Central memory CD8-positive, alpha-beta T cell (primary cell): ENCODE measurements at regions not wholly inside any gene's neighbourhood (a gene's known extent, or its start where the extent isn't known, plus 50 kb on each side); places are given as distances from the start of the nearest gene placed in this dataset.
"Not testable (repeated sequence)": the region's sequence is repeated elsewhere in the genome, so short reads cannot be mapped to it uniquely, and the experiment has no call there.

Experiments
- ATAC-seq: fragments of 150-1000 bp; cut with Tn5 transposase; replicated peaks from 2 replicates; pipeline ENCODE4 v1.10.0; 2022; ENCODE audit warnings: mild to moderate bottlenecking, moderate FRiP score, moderate number of reproducible peaks; ENCODE audit not compliant: poor library complexity, severe bottlenecking; ENCODE audit errors: extremely low read depth
- DNase-seq, 2 donors: peaks; one replicate each; pipeline ENCODE4 v3.0.0; 2021; ENCODE audit warnings: low spot score in 2 of 2
- H3K27ac Mint-ChIP-seq: one replicate; pipeline ENCODE4 v1.8.0; 2022; ENCODE audit warnings: low read depth, mild to moderate bottlenecking, moderate library complexity, mixed read lengths
- H3K27me3 Mint-ChIP-seq: one replicate; pipeline ENCODE4 v1.8.0; 2022; ENCODE audit warnings: mixed read lengths
- H3K36me3 Mint-ChIP-seq: one replicate; pipeline ENCODE4 v1.8.0; 2022; ENCODE audit warnings: mild to moderate bottlenecking, moderate library complexity, mixed read lengths; ENCODE audit not compliant: insufficient read depth
- H3K4me1 Mint-ChIP-seq: one replicate; pipeline ENCODE4 v1.8.0; 2022; ENCODE audit warnings: mixed read lengths
- H3K4me3 Mint-ChIP-seq: one replicate; pipeline ENCODE4 v1.8.0; 2022; ENCODE audit warnings: mild to moderate bottlenecking, moderate library complexity, mixed read lengths
- H3K9me3 Mint-ChIP-seq: one replicate; pipeline ENCODE4 v1.8.0; 2022; ENCODE audit warnings: mixed read lengths

DNA sequence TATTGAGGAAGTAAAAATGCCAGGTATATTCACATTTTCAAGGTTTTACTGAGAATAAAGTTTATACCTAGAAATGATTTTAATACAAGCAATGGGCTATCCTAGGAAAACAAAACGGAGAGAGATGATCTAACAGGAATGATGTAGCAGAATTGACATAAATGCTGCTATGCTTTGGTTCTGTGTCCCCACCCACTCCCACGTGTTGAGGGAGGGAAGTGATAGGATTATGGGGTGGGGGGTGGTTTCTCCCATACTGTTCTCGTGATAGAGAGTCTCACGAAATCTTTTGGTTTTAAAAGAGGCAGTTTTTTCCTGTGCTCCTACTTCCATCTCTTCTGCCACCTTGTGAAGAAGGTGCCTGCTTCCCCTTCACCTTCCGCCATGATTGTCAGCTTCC lies 236.2 kb upstream of the ZNF337 start:
- not testable (repeated sequence) for ATAC-seq, H3K27me3 Mint-ChIP-seq, DNase-seq, H3K36me3 Mint-ChIP-seq, H3K4me3 Mint-ChIP-seq, H3K9me3 Mint-ChIP-seq, H3K4me1 Mint-ChIP-seq, H3K27ac Mint-ChIP-seq

GRCh38 chr20:25932170-25932569 lies 235.5 kb upstream of the ZNF337 start:
- ATAC-seq, DNase-seq, H3K27ac Mint-ChIP-seq: not testable (repeated sequence)

GRCh38 chr20:25902321-25902720 lies 205.7 kb upstream of the ZNF337 start:
- DNase-seq, H3K4me3 Mint-ChIP-seq, ATAC-seq, H3K4me1 Mint-ChIP-seq, H3K9me3 Mint-ChIP-seq, H3K36me3 Mint-ChIP-seq, H3K27ac Mint-ChIP-seq: not testable (repeated sequence)
- H3K27me3 Mint-ChIP-seq = peaks cover 38% of the 10 kb centered on the region

More at GRCh38 chr20:25932170-25932569, 235.5 kb upstream of the ZNF337 start:
- not testable (repeated sequence) for H3K9me3 Mint-ChIP-seq, H3K4me3 Mint-ChIP-seq, H3K4me1 Mint-ChIP-seq, H3K27me3 Mint-ChIP-seq, H3K36me3 Mint-ChIP-seq

- not testable (repeated sequence) for H3K27me3 Mint-ChIP-seq, DNase-seq
These were observed 202.0 kb upstream of the ZNF337 start for GRCh38 chr20:25898663-25899062.

GRCh38 chr20:25879096-25879495 lies 182.4 kb upstream of the ZNF337 start:
- H3K27me3 Mint-ChIP-seq = peaks cover 27% of the 10 kb centered on the region
- not testable (repeated sequence) for H3K36me3 Mint-ChIP-seq, H3K9me3 Mint-ChIP-seq, H3K4me1 Mint-ChIP-seq, DNase-seq, ATAC-seq, H3K4me3 Mint-ChIP-seq, H3K27ac Mint-ChIP-seq

More at GRCh38 chr20:25898663-25899062, 202.0 kb upstream of the ZNF337 start:
- not testable (repeated sequence) for H3K4me3 Mint-ChIP-seq, H3K9me3 Mint-ChIP-seq, H3K36me3 Mint-ChIP-seq, H3K4me1 Mint-ChIP-seq, H3K27ac Mint-ChIP-seq, ATAC-seq

DNA sequence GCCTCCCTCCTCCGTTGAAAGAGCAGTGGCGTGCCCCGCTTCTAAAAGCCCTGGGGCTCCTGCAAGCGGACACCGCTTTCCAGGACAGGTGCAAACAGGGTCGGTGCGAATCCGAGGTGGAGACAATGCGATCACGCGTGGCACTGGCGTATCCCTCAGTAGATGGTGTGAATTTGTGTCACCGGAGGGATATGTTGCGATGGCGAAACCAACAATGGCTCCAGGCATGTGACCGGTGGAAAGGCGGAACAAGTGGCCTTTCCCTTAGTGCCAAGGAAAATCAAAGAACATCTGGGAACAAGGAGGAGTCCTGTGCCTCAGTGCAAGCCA lies 172.0 kb upstream of the ZNF337 start:
- H3K27me3 Mint-ChIP-seq = peaks cover 53% of the 10 kb centered on the region
- H3K36me3 Mint-ChIP-seq, H3K9me3 Mint-ChIP-seq, DNase-seq, ATAC-seq, H3K27ac Mint-ChIP-seq, H3K4me3 Mint-ChIP-seq: not testable (repeated sequence)
- H3K4me1 Mint-ChIP-seq = peaks cover 16% of the 10 kb centered on the region

- H3K9me3 Mint-ChIP-seq = no peaks in the 10 kb centered on the region
- no peak overlapping the region for H3K27ac Mint-ChIP-seq
- peak overlapping the region; percentile 59 for H3K4me3 Mint-ChIP-seq
- peaks cover 59% of the 10 kb centered on the region for H3K27me3 Mint-ChIP-seq
- H3K36me3 Mint-ChIP-seq = peaks cover 12% of the 10 kb centered on the region
- H3K4me1 Mint-ChIP-seq = peaks cover 16% of the 10 kb centered on the region
- DNase-seq (peak in 1 of 2 donors; percentile 47), ATAC-seq (no peak)
These were observed 171.4 kb upstream of the ZNF337 start for GRCh38 chr20:25867776-25868649.

DNA sequence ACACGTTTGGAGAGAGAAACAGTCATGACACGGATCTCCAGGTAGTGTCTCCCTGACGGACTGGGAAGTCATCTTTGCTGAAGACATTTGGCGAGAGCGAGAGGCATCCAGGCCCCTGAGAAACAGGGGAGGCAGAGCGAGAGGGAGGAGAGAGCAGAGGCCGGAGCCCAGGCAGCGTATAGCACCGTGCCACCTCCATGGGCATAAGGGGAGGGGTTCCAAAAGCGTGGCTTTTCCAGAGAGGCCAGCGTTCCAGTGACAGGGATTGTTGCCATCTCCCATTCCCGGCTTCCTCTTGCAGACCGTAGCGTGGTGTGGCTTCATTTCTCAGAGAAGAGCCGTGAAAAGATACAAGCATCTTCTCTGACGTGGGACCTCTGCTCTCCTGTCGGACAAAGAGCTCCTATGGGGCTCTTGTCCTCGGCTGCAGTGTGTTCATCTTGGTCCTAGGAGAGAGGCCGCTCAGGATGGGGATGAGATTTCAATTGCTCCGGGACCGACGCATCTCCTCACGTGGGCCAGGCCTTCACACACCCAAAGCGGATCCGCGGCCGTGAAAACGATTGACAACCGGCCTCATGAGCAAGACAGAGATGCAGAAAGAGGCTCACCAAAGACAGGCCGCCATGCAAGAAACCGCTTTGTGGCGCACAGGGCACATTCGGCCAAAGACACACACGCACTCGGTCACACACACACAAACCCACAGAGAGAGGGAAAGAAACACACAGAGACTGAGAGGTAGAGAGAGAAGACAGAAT lies 170.5 kb upstream of the ZNF337 start:
- DNase-seq, ATAC-seq, H3K27ac Mint-ChIP-seq, H3K9me3 Mint-ChIP-seq: not testable (repeated sequence)
- peaks cover 24% of the 10 kb centered on the region for H3K4me1 Mint-ChIP-seq
- H3K27me3 Mint-ChIP-seq = peaks cover 68% of the 10 kb centered on the region
- H3K4me3 Mint-ChIP-seq = peak overlapping the region; percentile 59
- peaks cover 19% of the 10 kb centered on the region for H3K36me3 Mint-ChIP-seq

DNA sequence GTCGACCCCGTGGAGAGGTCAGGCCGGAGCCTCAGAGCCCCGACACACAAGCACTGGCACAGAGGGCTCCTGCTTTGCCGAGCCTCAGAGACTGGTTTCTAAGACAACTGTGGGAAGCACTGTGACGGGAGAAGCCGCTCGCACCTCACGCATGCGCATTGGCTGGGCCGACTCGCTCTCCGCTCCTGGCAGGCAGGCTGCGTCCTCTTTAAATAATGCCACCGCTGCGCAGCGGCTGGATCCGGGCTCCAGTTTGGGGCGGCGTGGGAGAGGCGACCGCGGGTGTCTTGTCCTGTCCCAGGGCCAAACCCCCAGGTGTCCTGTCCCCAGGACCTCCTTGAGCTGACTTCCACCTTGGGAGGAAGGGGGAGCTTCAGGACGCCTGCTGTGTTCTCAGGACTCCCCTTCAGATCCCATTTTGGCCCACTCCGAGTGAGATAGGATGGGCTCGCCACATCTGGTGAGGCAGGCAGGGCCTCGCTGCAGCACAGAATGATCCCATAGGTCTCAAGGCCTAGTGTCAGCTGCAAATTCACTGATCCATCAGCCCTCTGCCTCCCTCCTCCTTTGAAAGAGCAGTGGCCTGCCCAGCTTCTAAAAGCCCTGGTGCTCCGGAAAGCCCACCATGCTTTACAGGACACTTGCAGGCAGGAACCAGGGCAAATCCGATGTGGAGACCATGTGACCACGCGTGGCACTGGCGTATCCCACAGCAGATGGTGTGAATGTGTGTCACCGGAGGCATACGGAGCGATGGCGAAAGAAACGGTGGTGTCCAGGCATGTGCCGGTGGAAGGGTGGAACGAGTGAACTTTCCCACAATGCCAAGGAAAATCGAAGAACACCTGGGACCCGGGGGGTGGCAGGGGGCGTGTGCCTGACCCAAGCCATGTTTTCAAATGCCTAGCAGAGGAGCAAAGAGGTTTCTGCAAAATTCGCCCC lies 169.3 kb upstream of the ZNF337 start:
- Mint-ChIP-seq H3K9me3 (no peaks in the 10 kb centered on the region), H3K27me3 (peaks cover 79% of the 10 kb centered on the region), H3K27ac (no peak overlapping the region), H3K4me1 (peaks cover 32% of the 10 kb centered on the region), H3K4me3 (peak overlapping the region; percentile 34), H3K36me3 (peaks cover 23% of the 10 kb centered on the region)
- DNase-seq (peak in 1 of 2 donors; percentile 53), ATAC-seq (peak; percentile 30)

DNA sequence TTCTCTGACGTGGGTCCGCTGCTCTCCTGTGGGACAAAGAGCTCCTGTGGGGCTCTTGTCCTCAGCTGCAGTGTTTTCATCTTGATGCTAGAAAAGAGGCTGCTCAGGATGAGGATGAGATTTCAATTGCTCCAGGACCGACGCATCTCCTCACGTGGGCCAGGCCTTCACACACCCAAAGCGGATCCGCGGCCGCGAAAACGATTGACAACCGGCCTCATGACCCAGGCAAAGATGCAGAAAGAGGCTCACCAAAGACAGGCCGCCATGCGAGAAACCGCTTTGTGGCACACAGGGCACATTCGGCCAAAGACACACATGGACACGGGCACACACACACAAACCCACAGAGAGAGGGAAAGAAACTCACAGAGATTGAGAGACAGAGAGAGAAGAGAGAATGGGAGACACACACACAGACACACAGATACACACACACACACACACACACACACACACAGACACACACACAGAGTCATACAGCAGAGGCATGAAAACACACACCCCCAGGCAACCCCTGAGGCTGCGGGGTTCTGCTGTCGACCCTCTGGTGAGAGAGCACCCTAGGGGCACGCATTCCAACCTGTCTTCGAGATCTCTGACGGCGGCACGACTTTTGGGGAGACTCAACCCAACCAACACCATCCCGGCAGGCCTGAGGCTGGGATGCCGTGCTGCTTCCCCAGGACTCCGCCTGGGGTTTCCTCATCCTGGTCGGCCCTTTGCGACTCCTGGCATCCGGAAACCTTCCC lies 168.5 kb upstream of the ZNF337 start:
- not testable (repeated sequence) for H3K27ac Mint-ChIP-seq, ATAC-seq, H3K9me3 Mint-ChIP-seq, DNase-seq
- peaks cover 39% of the 10 kb centered on the region for H3K4me1 Mint-ChIP-seq
- peaks cover 87% of the 10 kb centered on the region for H3K27me3 Mint-ChIP-seq
- peak overlapping the region; percentile 34 for H3K4me3 Mint-ChIP-seq
- peaks cover 25% of the 10 kb centered on the region for H3K36me3 Mint-ChIP-seq

- ATAC-seq = no peak
- Mint-ChIP-seq H3K36me3 (peaks cover 27% of the 10 kb centered on the region), H3K27ac (no peak overlapping the region), H3K9me3 (no peaks in the 10 kb centered on the region), H3K4me1 (peaks cover 42% of the 10 kb centered on the region), H3K27me3 (peaks cover 94% of the 10 kb centered on the region), H3K4me3 (peak overlapping the region; percentile 34)
- no peak for DNase-seq
These were observed 167.8 kb upstream of the ZNF337 start for GRCh38 chr20:25864326-25864962.
